HepG2 (cell line): ENCODE measurements at regions not wholly inside any gene's neighbourhood (a gene's known extent, or its start where the extent isn't known, plus 50 kb on each side); places are given as distances from the start of the nearest gene placed in this dataset.

Experiments
- ATAC-seq: fragments of 200-7000 bp; cut with Tn5 transposase; 3 replicates; pipeline ENCODE4 v1.9.1; 2020; ENCODE audit warnings: mild to moderate bottlenecking, moderate library complexity
- BruUV-seq: library from RNA; stranded (reverse); fragments of 400-500 nt; replicated peaks from 2 replicates; lab custom pipeline; 2021; lab: Mats Ljungman, UMichigan
- CTCF ChIA-PET: fragments of 300-600 bp; formaldehyde crosslinking; extraction: SDS; loops from one replicate; lab custom pipeline; 2021; ENCODE audit warnings: low total read pairs, inconsistent platforms, low intra/inter-chr PET ratio; lab: Yijun Ruan, JAX
- POLR2A ChIA-PET: fragments of 350-600 bp; sonication (Branson Sonifier 250); formaldehyde crosslinking; loops from one replicate; lab custom pipeline; 2020; ENCODE audit warnings: antibody characterized with exemption, inconsistent platforms; lab: Yijun Ruan, JAX
- DNase-seq: peaks from one replicate; pipeline ENCODE4 v3.0.0-alpha.2; 2015; ENCODE audit warnings: low spot score
- FAIRE-seq: peaks from 3 replicates; lab custom pipeline; 2011; peaks lifted over from hg19 to GRCh38; lab: Jason Lieb, UNC
- H2AFZ ChIP-seq: one replicate; pipeline ENCODE4 v1.6.1; 2011; ENCODE audit warnings: low read length, inconsistent platforms
- H3K27ac ChIP-seq: fragments of 300-600 bp; 3 replicates; pipeline ENCODE4 v1.8.0; 2011; ENCODE audit warnings: mixed run types, mild to moderate bottlenecking, mixed read lengths, low read length, inconsistent platforms; ENCODE audit not compliant: insufficient read depth; ENCODE audit errors: extremely low read length
- H3K27me3 ChIP-seq, 2 experiments: fragments of 200-600 bp in 1 of 2; 2 replicates in 1 of 2; 3 replicates in 1 of 2; pipeline versions ENCODE4 v1.6.0 to v1.8.0; 2011; ENCODE audit warnings: low read length in 2 of 2, mild to moderate bottlenecking in 2 of 2, moderate library complexity in 2 of 2, inconsistent platforms in 1 of 2; ENCODE audit not compliant: insufficient read depth in 2 of 2, control insufficient read depth in 1 of 2
- H3K36me3 ChIP-seq, 2 experiments: fragments of 200-600 bp in 1 of 2; replicated peaks in 1 of 2; 2 replicates in 1 of 2; 3 replicates in 1 of 2; pipeline versions ENCODE4 v1.5.1 to v1.8.0; 2011; ENCODE audit warnings: low read length in 2 of 2, inconsistent platforms in 1 of 2; ENCODE audit not compliant: insufficient read depth in 2 of 2, control insufficient read depth in 1 of 2
- H3K4me1 ChIP-seq: 2 replicates; pipeline ENCODE4 v1.5.1; 2012; ENCODE audit warnings: low read length, inconsistent platforms; ENCODE audit not compliant: insufficient read depth
- H3K4me2 ChIP-seq: 2 replicates; pipeline ENCODE4 v1.6.0; 2011; ENCODE audit warnings: low read depth, low read length, inconsistent platforms
- H3K4me3 ChIP-seq, 3 experiments: fragments of 200-600 bp in 1 of 3; sonication (generic), shearing (Covaris generic) in 1 of 3; replicated peaks in 1 of 3; 2 replicates each; pipeline ENCODE4 v1.5.1; 2011 to 2016; ENCODE audit warnings: low read length in 3 of 3, inconsistent platforms in 2 of 3, low read depth in 2 of 3, mild to moderate bottlenecking in 2 of 3, control low read depth in 1 of 3, mixed read lengths in 1 of 3; ENCODE audit not compliant: insufficient read depth in 1 of 3
- H3K79me2 ChIP-seq: one replicate; pipeline ENCODE4 v1.6.1; 2011; ENCODE audit warnings: low read length, inconsistent platforms; ENCODE audit not compliant: insufficient read depth
- H3K9ac ChIP-seq: 2 replicates; pipeline ENCODE4 v1.6.0; 2011; ENCODE audit warnings: mild to moderate bottlenecking, low read depth, low read length, inconsistent platforms; ENCODE audit not compliant: insufficient read depth
- H3K9me3 ChIP-seq: 2 replicates; pipeline ENCODE4 v1.5.1; 2012; ENCODE audit warnings: mild to moderate bottlenecking, low read length
- H4K20me1 ChIP-seq: 2 replicates; pipeline ENCODE4 v1.6.0; 2011; ENCODE audit warnings: inconsistent platforms, mild to moderate bottlenecking, low read length, moderate library complexity; ENCODE audit not compliant: insufficient read depth
- MATR3 ChIP-seq: sonication (generic); formaldehyde crosslinking; IDR thresholded peaks from 2 replicates; pipeline ENCODE4 v1.4.0; 2020; ENCODE audit warnings: missing genetic modification reagents
- NR2F1 ChIP-seq, 2 experiments: fragments of 450-650 bp in 1 of 2; formaldehyde crosslinking in 1 of 2; IDR thresholded peaks; 2 replicates each; pipeline versions ENCODE4 v1.5.0 to v1.6.1; 2016 to 2020; ENCODE audit warnings: mild to moderate bottlenecking in 1 of 2, missing compliant biosample characterization in 1 of 2, missing genetic modification reagents in 1 of 2, moderate library complexity in 1 of 2
- PLRG1 ChIP-seq: fragments of 450-650 bp; conservative IDR thresholded peaks from 2 replicates; pipeline ENCODE4 v1.6.1; 2016
- RAD21 ChIP-seq: fragments of 450-650 bp; formaldehyde crosslinking; IDR thresholded peaks from 2 replicates; pipeline ENCODE4 v1.5.0; 2020; ENCODE audit warnings: mild to moderate bottlenecking
- SRSF1 ChIP-seq: fragments of 200-400 bp; formaldehyde crosslinking; optimal IDR thresholded peaks from 2 replicates; pipeline ENCODE3; 2017; ENCODE audit warnings: mild to moderate bottlenecking, low read depth, low read length, moderate library complexity
- TFE3 ChIP-seq: IDR thresholded peaks from 2 replicates; pipeline ENCODE4 v1.6.1; 2016
- ZNF616 ChIP-seq: sonication (generic); formaldehyde crosslinking; IDR thresholded peaks from 2 replicates; pipeline ENCODE4 v1.5.0; 2020; ENCODE audit warnings: low read depth, mild to moderate bottlenecking, missing genetic modification reagents
- ZNF770 ChIP-seq: sonication (generic); formaldehyde crosslinking; IDR thresholded peaks from 2 replicates; pipeline ENCODE4 v1.5.0; 2020; ENCODE audit warnings: mild to moderate bottlenecking, missing genetic modification reagents
- ZSCAN5A ChIP-seq: sonication (generic); formaldehyde crosslinking; IDR thresholded peaks from 2 replicates; pipeline ENCODE4 v1.8.0; 2022; ENCODE audit warnings: mild to moderate bottlenecking, missing genetic modification reagents, borderline replicate concordance
- WGBS: methylation state at CpG from one replicate; pipeline ENCODE4 v1.1.6; 2017; ENCODE audit warnings: low lambda C conversion rate; 5-methylcytosine and 5-hydroxymethylcytosine counted together
- in situ Hi-C: cut with HindIII; loops from 2 replicates; pipeline ENCODE4 v1.10.0; 2017; ENCODE audit warnings: low pct_unique_long_range_greater_than_20kb; ENCODE audit not compliant: extremely low pct_ligation_motif_present
- intact Hi-C: fragments of 100-400 bp; cut with micrococcal nuclease; formaldehyde crosslinking; loops from one replicate; pipeline ENCODE4 v1.10.0; 2022; ENCODE audit not compliant: unreplicated experiment

- intact Hi-C loops = no loop called here
These were observed 230.2 kb upstream of the NAV3 start for GRCh38 chr12:77600468-77600843.

GRCh38 chr12:77599782-77600467 lies 230.8 kb upstream of the NAV3 start:
- DNase-seq (no peak), FAIRE-seq (no peak), ATAC-seq (no peak)
- Histone ChIP-seq H2AFZ (no peak overlapping the region), H3K27me3 (no peaks in the 10 kb centered on the region), H3K9me3 (no peaks in the 10 kb centered on the region), H3K9ac (no peak overlapping the region), H3K27ac (no peak overlapping the region), H3K79me2 (no peaks in the 10 kb centered on the region), H4K20me1 (no peaks in the 10 kb centered on the region), H3K4me1 (no peaks in the 10 kb centered on the region), H3K4me3 (no peak overlapping the region), H3K36me3 (no peaks in the 10 kb centered on the region), H3K4me2 (no peak overlapping the region)
- POLR2A ChIA-PET = no interaction called here
- CTCF ChIA-PET = no interaction called here
- no TSS peak for BruUV-seq
- intact Hi-C loops (no loop called here), in situ Hi-C loops (no loop called here)
- TF ChIP-seq PLRG1 = no peak
- no peak for TF ChIP-seq RAD21 (CRISPR knock-in tag)
- TF ChIP-seq ZNF616 = no peak
- TF ChIP-seq ZSCAN5A (CRISPR knock-in tag) = no peak
- no peak for TF ChIP-seq MATR3 (CRISPR knock-in tag)
- TF ChIP-seq SRSF1 = no peak
- no peak for TF ChIP-seq NR2F1 (CRISPR knock-in tag; IDR thresholded peaks at IDR 0.05)
- TF ChIP-seq TFE3 = no peak

More at GRCh38 chr12:77600468-77600843, 230.2 kb upstream of the NAV3 start:
- H3K9me3 ChIP-seq = no peaks in the 10 kb centered on the region
- no peak overlapping the region for H2AFZ ChIP-seq
- H3K4me3 ChIP-seq = no peak overlapping the region
- ATAC-seq = no peak
- H4K20me1 ChIP-seq = no peaks in the 10 kb centered on the region
- H3K27me3 ChIP-seq = no peaks in the 10 kb centered on the region
- whole genome bisulfite sequencing = 0% methylated on average over 1 of the region's 1 CpG
- H3K4me2 ChIP-seq = no peak overlapping the region
- in situ Hi-C loops = no loop called here
- H3K9ac ChIP-seq = no peak overlapping the region
- CTCF ChIA-PET = no interaction called here
- TF ChIP-seq ZNF770 (CRISPR knock-in tag) = no peak
- H3K27ac ChIP-seq = no peak overlapping the region
- H3K4me1 ChIP-seq = no peaks in the 10 kb centered on the region
- no peak for FAIRE-seq
- no TSS peak for BruUV-seq
- no peak for DNase-seq
- H3K36me3 ChIP-seq = no peaks in the 10 kb centered on the region
- no peaks in the 10 kb centered on the region for H3K79me2 ChIP-seq
- POLR2A ChIA-PET = no interaction called here
